ENCODE measurements at regions not wholly inside any gene's neighbourhood (a gene's known extent, or its start where the extent isn't known, plus 50 kb on each side); places are given as distances from the start of the nearest gene placed in this dataset.

DNA sequence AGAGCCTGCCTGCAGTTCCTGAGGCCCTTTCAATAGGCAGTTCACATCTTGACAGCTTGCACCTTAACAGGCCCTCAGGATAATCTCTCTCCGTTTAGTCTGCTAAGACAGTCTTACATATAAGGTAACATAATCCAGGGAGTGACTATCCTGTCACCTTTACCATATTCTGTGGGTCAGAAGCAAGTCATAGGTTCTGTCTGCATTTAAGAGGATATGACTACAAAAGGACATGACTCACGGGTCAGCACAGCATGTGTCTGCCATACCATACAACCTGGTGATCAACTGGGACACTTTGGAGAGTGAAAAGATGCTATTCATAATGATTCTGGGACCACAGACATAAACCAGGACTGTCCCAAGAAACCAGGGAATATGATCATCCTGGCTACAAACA lies 611.1 kb downstream of the SOX6 start:
- no peak for DNase-seq

DNA sequence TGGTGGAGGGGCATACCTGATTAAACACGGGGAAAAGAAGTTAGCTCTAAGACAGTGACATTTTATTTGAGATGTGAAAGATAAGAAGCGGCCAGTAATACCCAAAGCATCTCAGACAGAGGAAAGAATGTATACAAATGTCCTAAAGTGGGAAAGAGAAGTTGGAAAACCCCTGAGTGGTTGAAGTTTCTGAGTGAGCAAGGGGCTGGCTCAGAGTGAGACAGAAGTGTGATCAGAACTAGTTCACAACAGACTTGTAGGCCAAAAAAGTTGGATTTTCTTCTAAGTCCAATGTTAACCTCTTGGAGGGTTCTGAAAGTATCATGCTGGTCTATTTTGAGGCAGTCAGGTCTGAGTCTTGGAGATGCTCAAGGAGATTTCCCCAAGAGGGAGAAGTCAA lies 608.7 kb downstream of the SOX6 start:
- DNase-seq, result no peak

DNA sequence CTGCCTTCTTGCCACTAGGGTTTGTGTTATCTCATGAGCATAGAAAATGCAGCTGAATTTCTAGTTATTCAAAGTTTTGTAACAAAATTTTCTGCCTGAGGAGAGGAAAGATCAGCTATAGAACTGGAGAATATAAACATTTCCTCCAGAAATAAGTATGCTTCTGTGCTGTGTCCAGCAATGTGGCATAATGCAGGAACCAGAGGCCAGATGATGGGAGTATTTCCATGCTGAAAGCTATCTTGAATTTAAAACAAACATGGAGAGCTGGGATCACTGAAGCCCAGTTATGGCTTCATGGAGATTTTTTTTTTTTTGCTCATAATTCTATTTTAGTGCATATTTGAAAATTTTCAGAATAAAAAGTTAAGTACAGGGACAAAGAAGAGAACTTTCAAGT lies 608.2 kb downstream of the SOX6 start:
- no peak for DNase-seq

DNA sequence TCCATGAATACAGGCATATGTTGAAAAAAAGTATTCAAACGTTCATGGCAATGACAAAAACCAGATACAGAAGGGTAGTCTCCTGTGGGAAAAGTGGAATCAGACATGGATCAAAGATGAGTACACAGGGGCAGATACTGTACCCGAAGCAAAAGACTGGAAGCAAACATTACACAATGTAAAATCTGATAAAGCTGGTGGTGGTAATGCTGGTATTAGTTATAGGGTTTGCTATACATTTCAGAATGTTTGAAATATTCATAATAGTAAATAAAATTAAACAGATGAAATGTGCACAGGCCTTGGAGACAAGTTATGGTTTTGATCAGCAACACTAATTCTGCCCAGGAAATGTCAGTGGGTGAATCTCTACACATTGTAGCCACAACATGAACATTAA lies 607.6 kb downstream of the SOX6 start:
- DNase-seq, result no peak

DNA sequence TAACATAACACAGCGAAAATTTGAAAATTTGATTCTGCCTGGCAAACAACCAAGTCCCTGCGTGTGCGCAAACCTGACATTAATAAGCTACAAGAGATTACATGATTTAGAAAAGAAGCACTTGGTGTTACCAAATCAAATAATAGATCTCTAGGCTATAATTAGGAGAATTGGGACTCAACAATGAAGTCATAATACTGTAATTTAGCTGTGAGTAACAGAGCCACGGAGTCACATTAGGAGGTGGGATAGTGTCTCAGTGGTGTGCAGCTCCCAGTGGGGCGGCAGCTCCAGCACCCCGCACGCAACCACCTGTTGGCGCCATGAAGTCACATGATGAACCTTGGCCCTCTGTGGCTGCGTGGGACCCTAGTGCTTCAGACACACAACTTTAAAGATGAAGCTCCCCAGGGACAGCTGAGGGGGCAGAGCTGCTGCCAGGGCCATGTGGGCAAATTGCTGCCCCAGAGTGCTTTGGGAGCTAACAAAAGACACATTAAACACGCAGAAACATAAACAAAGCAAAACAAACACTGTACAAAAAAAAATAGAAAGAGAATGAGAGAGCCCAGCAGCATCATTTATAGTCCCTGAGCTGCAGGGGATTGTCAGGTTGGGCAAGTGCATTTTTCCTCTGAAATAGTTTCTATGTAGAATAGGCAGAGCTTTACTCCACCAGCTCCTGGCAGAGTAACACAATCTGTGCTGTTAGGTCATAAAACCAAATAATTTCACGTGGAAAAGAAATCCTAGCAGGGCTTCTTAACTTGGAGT lies 605.6 kb downstream of the SOX6 start:
- DNase-seq, result no peak

DNA sequence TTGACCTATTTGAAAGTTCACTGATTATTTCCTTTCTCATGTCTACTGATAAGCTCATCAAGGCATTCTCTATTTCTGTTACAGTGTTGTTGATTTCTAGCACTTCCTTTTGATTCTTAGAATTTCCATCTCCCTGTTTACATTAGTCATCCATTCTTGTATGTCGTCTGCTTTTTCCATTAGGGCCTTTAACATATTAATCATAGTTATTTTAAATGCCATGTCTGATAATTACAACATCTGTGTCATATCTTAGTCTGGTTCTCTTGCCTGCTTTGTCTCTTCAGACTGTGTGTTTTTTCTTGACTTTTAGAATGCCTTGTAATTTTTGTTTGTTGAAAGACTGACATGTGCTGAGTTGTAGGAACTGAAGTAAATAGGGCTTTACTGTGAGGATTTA lies 602.1 kb downstream of the SOX6 start:
- no peak for DNase-seq

DNA sequence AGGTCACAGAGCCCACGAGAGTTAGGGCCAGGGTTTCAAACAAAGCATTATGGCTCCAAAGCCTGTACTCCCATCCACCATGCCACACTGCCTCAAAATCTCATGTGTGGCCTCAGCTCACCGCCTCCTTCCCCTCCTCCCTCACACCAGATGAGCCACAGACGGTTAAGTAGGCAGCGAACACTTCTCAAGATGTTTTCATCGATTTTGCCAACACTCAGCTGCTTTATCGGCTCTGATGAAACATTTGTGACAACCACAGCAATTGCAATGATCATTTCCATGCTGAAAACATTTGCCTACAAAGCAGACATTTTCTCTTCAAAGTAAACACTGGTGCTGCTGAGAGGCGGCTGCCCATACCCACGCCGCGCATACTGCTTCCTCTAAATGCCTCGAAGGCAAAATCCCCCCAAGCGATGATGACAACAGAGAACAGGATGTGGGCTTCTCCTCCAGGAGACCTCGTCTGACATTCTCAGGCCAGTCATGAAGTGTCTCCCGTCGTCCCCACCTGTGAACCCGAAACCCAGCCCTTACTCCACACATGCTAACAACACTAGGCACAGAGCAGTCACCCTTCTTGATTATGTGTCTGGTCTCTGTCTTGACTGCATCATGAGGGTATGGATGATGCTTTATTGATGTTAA lies 599.2 kb downstream of the SOX6 start:
- DNase-seq, result no peak

DNA sequence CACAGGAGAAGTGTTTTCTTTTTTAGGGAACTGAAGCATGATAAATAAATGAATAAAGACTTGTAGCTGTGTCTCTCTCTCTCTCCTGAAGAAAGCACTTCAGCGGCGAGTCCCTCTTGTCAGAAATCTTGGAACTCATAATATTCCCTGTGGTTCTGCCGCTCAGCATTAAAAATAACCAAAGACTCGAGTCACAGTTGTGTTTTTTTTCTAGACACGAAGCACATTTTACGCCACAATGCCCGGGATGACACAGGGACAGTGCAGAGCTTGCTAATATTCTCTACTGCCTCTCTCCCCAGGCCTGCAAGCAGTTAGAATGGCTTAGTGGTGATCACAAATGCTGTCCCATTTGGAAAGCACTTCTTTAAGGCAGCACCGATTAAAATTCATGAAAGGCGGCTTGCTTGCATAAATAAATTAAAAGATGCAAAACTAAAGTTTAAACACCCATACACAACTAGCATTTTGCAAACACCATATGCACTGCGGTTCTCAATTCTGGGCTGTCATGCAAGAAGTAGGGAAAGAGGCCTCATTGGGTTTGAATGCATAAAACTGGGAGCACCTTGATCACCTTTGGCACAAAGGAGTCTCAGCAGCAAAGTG lies 597.4 kb downstream of the SOX6 start:
- no peak for DNase-seq

DNA sequence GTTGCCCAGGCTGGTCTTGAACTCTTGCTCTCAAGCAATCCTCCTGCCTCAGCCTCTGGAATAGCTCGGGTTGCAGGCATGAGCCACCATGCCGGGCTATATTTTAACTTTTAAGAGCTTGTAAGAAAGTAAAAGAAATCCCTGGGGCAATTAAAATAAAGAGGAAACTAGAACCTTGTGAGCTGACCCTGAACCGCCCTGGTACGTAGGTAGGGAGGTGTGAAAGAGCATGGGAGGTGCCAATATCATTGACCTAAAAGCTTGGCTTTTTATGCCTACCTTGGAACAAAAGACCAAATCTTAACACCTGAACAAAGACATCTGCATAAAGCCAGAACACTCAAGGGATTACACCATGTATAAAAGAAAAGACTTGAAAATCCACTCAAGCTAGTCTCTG lies 595.1 kb downstream of the SOX6 start:
- DNase-seq, result no peak

DNA sequence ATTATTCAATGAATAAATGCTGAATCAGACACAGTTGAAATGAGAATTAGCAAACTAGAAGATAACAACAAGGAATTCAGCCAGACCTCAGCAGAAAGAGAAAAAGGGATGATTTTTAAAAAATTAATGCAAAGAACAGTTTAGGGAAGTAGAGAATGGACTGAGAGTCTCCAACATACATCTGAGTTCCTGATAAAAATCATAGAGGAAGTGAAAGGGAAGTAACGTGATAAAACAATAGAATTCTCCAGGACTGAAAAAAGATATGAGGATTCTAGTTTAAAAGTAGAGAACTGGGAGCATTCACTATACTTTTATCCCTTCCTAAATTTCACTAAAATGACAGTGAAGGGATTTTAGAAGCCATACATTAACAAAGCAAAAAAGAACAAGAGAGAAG lies 592.0 kb downstream of the SOX6 start:
- DNase-seq, result no peak

DNA sequence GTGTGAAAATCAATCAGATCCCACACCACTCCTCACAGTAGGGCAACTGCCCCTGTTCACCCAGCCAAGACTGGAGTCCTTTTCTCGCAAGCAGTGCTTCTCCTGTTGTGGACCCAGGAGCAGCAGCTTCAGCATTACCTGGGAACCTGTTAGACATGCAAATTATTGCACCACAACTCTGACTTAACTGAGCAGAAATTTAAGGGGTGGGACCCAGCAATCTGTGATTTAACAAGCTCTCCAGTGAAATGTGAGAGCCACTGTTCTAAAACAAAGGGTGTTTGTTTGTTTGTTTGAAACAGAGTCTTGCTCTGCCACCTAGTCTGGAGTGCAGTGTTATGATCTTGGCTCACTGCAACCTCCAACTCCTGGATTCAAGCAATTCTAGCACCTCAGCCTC lies 591.4 kb downstream of the SOX6 start:
- no peak for DNase-seq

DNA sequence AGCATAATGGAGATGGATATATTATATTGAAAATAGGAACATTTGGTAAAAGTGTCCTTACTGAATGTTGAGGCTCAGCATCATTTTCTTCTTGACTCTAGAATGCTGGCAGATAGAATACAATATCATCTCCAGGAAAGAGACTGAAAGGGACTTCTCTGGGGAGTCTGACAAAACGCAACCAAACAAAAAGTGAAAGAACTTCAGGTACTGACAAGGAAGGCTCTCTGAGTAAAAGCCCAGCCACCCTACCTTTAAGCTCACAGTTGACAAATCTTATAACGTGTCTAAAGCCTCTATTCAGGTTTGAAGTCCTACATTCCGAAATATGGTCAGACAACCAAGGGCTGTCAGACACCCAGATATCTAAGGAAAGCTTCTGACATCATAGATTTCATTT lies 590.8 kb downstream of the SOX6 start:
- no peak for DNase-seq

DNA sequence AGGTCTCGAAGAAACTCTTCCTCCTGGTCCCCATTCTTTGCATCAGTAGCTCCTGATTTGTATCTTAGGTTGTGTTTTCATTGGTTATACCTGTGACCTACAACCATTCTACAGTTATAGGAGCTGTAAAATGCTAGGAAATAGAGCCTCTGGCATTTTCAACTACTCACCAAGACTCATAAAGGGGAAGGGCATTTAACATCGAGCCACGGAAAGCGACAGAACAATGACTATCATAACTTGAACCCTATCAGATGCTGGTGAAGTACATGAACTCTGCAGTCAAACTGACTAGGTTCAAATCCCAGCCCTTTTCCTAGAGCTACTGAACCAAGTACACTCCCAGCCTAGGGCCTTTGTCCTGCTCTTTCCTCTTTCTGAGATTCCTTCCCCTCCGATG lies 588.0 kb downstream of the SOX6 start:
- no peak for DNase-seq

DNA sequence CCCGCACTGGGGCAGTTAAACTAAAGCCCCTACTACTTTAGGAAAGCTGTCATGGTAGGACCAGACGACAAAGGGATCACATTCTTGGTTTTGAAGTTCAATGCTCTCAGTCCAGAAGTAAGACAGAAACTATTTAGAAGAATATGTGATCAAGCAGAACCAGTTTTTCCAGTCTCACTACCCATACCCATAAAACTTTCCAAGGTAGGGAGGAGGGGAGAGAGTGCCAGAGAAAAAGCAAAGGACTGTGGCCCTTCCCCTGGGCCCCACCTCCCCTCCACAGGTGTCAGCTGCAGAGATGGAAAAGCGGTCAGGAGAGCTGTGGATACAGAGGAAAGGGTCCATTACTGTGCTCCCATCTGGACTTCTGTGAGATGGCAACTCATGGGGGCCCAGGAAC lies 587.1 kb downstream of the SOX6 start:
- DNase-seq, result peak; percentile 38

DNA sequence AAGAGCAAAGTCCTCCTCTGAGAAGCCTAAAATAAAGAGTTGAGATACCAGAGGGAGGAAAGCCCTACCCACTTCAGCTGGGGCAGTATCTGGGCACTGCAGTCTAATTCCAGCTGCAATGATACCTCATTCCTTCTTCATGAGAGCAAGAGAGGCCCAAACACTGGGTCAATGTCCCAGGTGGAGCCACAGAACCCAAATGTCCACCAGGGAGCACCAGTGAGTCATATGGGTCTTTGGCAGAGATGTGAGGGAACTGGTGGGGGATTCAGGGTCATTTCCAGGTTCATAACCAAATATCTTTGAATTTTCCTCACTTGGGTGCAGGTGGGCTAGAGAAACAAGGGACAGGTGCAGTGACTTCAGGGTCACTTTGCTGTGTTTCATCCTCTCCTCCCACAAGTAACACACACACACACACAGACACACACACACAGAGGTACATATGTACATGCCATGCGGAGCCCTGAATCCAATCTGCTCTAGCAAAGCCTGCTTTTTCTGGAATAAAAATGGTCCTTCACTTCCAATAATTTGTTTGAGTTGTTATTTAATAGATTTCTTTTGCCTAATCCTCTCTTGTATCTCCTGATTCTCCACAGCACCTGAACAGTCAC lies 585.4 kb downstream of the SOX6 start:
- DNase-seq, result no peak

DNA sequence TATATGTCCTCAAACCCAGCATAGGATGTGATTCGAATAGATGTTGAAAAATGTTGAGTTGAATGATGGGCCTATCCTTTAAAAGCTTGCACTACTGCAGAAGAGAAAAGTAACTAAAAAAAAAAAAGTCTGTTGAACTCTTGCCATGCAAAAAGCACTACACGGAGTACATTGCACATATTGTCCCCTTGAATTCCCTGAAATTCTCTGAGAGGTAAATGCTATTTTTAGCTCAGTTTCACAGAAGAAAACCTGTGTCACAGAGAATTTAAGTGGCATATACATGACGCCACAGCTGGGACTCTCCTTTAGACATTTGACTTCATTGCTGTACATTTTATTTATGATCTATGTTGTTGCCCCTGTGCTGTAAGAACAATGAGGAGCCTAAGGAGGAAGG lies 583.8 kb downstream of the SOX6 start:
- no peak for DNase-seq

DNA sequence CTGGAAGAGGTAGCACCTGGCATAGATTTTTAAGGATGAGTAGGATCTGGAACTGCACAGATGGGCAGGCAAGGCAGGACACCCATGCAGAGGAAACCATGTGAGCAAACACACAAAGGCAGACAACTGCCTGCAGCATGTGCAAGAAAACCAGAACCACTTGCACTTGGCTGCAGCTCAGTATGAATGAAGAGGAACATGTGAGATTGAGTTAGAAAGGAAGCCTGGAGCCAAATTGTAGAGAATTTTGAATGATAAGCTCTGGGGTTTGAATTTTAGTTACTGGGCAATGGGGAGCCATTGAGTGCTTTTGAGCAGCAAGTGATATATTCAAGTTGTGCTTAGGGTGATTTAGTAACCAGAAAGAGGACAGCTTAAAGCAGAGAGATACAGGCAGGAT lies 583.4 kb downstream of the SOX6 start:
- DNase-seq, result no peak

DNA sequence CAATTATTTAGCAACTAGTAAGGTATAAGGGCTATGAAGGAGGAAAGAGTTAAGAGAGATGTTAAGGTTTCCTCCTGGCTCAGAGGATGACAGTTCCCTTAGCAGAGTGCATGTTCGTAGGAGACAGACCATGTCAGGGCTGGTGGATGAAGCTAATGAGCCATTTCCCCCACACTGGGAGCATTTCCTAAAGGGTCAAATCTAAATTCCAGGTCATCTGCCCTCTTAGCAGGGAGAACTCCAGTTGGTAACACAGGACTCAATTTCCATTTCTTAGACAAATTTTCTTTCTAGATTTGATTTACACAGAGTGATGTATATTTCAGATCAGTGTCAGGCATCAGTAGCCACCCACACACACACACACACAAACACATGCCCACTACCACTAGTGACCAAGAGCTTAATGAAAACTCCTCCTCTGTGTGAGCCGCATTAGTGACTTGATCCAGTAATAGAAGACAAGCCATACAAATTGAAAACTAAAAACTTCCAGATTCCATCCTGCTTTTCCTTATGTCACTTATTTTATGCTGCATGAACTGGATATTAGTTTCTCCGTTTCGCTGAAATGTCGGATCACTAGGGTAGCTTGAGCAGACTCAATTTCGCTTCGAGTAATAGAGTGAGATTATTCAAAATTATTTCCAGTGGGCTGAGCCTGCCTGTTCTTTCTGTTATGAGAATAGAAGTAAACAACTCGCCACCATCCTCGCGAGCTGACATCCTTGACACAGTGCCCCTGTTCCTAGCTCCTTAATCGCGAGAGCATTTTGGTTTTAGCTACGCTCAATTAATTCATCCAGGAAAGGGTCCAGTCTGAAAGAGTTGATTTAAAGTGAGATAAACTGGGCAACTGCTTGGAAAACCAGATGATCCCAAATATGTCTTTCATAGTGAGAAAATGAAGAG lies 582.6 kb downstream of the SOX6 start:
- no peak for DNase-seq

DNA sequence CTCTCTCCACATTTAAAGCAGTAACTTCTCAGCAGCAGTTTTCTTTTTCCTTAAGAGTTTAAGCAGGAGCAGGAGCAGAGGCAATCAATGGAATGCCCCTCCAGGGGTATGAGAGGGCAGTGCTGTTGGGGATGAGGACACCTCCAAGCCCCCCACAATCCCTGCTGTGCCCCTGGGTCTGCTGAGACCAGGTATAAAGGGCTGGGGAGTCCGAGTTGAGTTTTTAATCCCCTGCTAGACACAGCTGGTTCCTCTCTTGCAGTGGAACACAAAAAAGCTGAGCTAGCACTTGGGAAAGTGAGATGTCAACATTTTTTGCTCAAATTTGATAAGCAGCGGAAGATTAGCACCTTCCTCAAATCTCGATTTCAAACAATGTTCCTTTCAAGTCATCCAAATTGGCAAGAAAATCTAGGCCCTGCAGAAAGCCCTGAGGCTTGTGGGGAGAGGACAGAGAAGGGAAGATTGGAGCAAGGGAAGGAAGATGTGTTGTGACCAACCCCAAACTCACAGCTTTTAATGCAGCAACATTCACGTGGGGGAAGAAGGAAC lies 581.9 kb downstream of the SOX6 start:
- DNase-seq, result no peak

DNA sequence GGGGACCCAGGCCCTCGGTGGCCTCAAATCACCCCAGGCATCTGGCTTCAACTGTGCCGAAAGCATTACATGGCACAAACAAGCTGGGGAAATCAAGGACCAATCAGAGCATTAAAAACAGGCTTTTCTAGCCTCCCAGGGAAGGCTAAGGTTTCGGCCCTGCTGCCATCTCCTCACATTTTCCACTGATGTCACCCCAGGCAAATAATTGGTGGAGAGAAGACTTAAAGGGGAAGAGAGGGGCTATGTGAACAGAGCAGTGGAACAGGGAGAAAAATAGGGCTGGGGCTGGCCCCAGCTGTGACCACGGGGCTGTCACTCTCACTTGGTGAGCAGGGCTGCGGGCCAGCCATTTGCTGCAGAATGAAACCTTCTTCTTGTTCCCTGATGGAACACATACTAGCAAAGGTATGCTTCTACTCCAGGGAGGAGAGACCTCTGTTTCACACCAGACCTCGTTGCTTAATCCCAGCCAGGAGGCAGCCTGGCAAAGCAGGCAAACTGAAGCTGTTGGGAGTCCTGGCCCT lies 581.3 kb downstream of the SOX6 start:
- no peak for DNase-seq

DNA sequence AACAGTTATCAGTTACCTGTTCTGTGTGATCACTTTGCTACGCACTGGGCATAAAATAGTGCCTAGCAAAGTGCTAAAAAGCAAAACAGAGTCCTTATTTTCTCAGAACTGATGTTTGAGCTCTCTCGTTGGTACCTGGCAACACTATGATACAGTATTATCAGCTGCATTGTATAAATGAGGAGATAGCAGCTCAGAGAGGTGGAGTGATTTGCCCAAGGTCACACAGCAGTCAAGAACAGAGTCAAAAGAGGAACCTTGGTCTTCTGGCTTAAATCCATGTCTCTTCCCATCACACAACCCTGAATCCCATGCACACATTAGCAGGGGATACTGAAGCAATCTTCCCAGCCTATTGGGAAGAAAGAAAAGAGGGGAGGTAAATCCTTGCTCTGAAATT lies 580.5 kb downstream of the SOX6 start:
- DNase-seq, result no peak

DNA sequence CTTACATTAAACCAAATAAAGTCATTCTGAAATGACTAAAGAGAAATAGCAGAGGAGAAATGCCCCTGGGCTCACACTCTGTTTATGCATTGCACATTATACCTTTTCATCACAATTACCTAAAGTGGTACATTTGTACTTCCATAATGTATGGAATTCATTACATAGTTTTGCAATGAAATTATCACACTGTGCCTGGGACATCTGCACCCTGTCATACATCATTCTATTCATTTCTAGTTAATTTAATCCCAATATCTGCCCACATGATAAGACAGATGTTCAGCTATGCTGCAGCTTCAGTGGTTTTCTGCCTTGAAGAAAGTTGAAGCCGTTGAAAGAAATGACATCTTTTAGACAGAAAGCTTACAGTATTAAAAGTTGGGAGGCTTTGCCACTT lies 580.0 kb downstream of the SOX6 start:
- DNase-seq, result no peak
